Progenitor cell of endocrine pancreas (in vitro differentiated cells): ENCODE measurements at regions not wholly inside any gene's neighbourhood (a gene's known extent, or its start where the extent isn't known, plus 50 kb on each side); places are given as distances from the start of the nearest gene placed in this dataset.
A peak's percentile ranks its signal among the peaks of the same experiment; 100 is the strongest.
"Not testable (repeated sequence)": the region's sequence is repeated elsewhere in the genome, so short reads cannot be mapped to it uniquely, and the experiment has no call there.

Experiments used
- DNase-seq: peaks from one replicate; pipeline ENCODE4 v3.0.0; 2021; ENCODE audit warnings: low spot score; ENCODE audit not compliant: unreplicated experiment
- H3K27ac Mint-ChIP-seq: 2 replicates; pipeline ENCODE4 v1.8.0; 2021; ENCODE audit warnings: mild to moderate bottlenecking, moderate library complexity, mixed read lengths
- H3K27me3 Mint-ChIP-seq: 2 replicates; pipeline ENCODE4 v1.8.0; 2021; ENCODE audit warnings: mixed read lengths
- H3K36me3 Mint-ChIP-seq: 2 replicates; pipeline ENCODE4 v1.8.0; 2022; ENCODE audit warnings: mixed read lengths; ENCODE audit not compliant: insufficient read depth
- H3K4me1 Mint-ChIP-seq: 2 replicates; pipeline ENCODE4 v1.8.0; 2021; ENCODE audit warnings: low read depth, mixed read lengths
- H3K4me3 Mint-ChIP-seq: 2 replicates; pipeline ENCODE4 v1.8.0; 2021; ENCODE audit warnings: low read depth, mild to moderate bottlenecking, moderate library complexity, mixed read lengths
- H3K9me3 Mint-ChIP-seq: 2 replicates; pipeline ENCODE4 v1.8.0; 2021; ENCODE audit warnings: low read depth, mixed read lengths
- TF ChIP-seq, protein P1 (sequence below): fragments of 200-600 bp; sonication (generic); IDR thresholded peaks from one replicate; pipeline ENCODE4 v1.5.0; 2021; ENCODE audit warnings: antibody characterized with exemption, mild to moderate bottlenecking; ENCODE audit not compliant: unreplicated experiment

DNA sequence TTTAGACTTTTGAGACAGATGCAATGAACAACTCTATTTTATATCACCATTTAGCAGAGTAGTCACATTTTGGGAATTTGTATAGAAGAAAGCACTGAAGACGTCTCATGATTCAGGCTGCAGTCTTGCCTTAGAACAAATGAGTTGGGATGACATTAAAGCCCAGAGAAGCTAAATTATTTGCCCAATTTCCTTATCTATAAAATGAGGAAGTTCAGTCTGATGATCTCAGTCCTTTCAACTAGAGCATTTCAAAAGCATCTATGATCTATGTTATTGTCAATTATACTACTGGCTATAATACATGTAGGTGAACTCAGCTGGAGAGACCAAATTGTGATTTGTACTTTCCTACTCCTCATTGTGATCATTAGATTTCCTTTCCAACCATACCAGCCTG is 154.1 kb downstream of the OSTF1 start:
- H3K4me1 Mint-ChIP-seq, result no peaks in the 10 kb centered on the region
- H3K27ac Mint-ChIP-seq, result no peak overlapping the region
- TF ChIP-seq, protein P1, sequence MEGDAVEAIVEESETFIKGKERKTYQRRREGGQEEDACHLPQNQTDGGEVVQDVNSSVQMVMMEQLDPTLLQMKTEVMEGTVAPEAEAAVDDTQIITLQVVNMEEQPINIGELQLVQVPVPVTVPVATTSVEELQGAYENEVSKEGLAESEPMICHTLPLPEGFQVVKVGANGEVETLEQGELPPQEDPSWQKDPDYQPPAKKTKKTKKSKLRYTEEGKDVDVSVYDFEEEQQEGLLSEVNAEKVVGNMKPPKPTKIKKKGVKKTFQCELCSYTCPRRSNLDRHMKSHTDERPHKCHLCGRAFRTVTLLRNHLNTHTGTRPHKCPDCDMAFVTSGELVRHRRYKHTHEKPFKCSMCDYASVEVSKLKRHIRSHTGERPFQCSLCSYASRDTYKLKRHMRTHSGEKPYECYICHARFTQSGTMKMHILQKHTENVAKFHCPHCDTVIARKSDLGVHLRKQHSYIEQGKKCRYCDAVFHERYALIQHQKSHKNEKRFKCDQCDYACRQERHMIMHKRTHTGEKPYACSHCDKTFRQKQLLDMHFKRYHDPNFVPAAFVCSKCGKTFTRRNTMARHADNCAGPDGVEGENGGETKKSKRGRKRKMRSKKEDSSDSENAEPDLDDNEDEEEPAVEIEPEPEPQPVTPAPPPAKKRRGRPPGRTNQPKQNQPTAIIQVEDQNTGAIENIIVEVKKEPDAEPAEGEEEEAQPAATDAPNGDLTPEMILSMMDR, result no peak
- H3K27me3 Mint-ChIP-seq, result peaks cover 3% of the 10 kb centered on the region
- no peak for DNase-seq
- peaks cover 11% of the 10 kb centered on the region for H3K9me3 Mint-ChIP-seq
- H3K4me3 Mint-ChIP-seq, result no peak overlapping the region
- no peaks in the 10 kb centered on the region for H3K36me3 Mint-ChIP-seq

DNA sequence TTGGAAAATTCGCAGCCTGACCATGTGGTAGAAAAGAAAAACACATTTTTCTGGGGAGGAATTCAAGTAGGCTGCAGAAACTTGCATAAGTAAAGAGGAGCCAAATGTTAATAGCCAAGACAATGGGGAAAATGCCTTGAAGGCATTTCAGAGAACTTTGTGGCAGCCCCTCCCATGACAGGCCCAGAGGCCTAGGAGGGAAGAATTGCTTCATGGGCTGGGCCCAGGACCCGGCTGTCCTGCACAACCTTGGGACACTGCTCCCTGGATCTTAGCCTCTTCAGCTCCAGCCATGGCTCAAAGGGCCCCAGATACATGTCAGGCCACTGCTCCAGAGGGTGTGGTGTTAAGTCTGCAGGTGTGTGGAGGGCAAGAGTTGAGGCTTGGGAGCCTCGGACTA is 158.6 kb downstream of the OSTF1 start:
- Mint-ChIP-seq H3K4me1 (no peaks in the 10 kb centered on the region), H3K9me3 (peaks cover 29% of the 10 kb centered on the region), H3K27ac (no peak overlapping the region), H3K27me3 (no peaks in the 10 kb centered on the region), H3K36me3 (no peaks in the 10 kb centered on the region), H3K4me3 (no peak overlapping the region)
- DNase-seq, result no peak
- TF ChIP-seq, protein P1, result no peak

DNA sequence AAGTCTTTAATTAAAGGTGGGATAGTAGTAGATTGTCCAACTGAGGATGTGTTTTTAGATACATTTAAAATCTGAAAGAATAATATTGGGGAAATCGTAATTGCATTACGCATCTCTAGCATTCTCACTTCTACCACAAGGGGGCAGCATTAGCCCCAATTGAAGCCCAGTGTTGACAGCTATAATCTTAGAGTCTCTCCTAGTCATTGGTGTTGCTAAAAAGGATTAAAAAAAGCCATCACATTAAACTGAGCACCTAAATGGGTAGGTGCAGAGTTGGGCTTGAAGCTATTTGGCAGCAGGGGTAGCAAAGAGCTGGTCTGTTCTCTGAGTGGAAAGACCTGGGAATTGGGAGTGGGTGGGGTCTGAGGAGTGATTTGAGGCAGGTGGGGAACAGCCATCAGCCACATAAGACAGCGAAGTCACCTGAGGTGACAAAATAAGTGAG is 177.2 kb downstream of the OSTF1 start:
- TF ChIP-seq, protein P1, result peak; percentile 97
- Mint-ChIP-seq H3K4me3 (no peak overlapping the region), H3K27ac (no peak overlapping the region), H3K27me3 (peaks cover 4% of the 10 kb centered on the region), H3K4me1 (peaks cover 1% of the 10 kb centered on the region), H3K36me3 (no peaks in the 10 kb centered on the region), H3K9me3 (peaks cover 3% of the 10 kb centered on the region)
- DNase-seq, result peak; percentile 38

GRCh38 chr9:75269197-75269596 is 180.9 kb downstream of the OSTF1 start:
- peaks cover 14% of the 10 kb centered on the region for H3K9me3 Mint-ChIP-seq
- no peak overlapping the region for H3K27ac Mint-ChIP-seq

GRCh38 chr9:75273055-75273454 is 184.7 kb downstream of the OSTF1 start:
- not testable (repeated sequence) for H3K36me3 Mint-ChIP-seq, H3K4me3 Mint-ChIP-seq, H3K4me1 Mint-ChIP-seq, H3K27ac Mint-ChIP-seq, H3K27me3 Mint-ChIP-seq, DNase-seq
- peaks cover 28% of the 10 kb centered on the region for H3K9me3 Mint-ChIP-seq

More at GRCh38 chr9:75269197-75269596, 180.9 kb downstream of the OSTF1 start:
- H3K36me3 Mint-ChIP-seq, result peaks cover 2% of the 10 kb centered on the region
- H3K4me3 Mint-ChIP-seq, result no peak overlapping the region
- peaks cover 1% of the 10 kb centered on the region for H3K4me1 Mint-ChIP-seq
- peaks cover 4% of the 10 kb centered on the region for H3K27me3 Mint-ChIP-seq
- DNase-seq, result no peak
- TF ChIP-seq, protein P1, result no peak

DNA sequence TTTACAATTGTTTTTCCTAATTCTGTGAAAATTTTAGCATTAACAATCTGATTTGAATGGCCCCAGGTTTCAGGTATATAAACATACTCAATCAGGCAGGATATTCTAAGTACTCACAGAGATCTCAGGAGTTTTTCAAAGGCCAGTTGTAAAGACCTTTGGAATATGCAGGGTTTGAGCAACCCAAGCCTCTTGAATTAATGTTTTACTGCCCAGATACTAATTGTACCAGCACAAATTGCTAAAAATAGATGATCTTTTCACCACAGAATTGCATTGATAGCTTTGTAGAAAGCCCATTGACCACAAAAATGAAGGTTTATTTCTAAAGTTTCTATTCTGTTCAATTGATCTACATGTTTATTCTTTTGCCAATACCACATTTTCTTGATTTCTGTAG is 186.5 kb downstream of the OSTF1 start:
- DNase-seq, result no peak
- H3K4me1 Mint-ChIP-seq, result no peaks in the 10 kb centered on the region
- peaks cover 2% of the 10 kb centered on the region for H3K36me3 Mint-ChIP-seq
- peaks cover 29% of the 10 kb centered on the region for H3K9me3 Mint-ChIP-seq
- H3K4me3 Mint-ChIP-seq, result no peak overlapping the region
- no peak overlapping the region for H3K27ac Mint-ChIP-seq
- no peaks in the 10 kb centered on the region for H3K27me3 Mint-ChIP-seq
- TF ChIP-seq, protein P1, result no peak
